Urothelium cell line (cell line): ENCODE measurements at regions not wholly inside any gene's neighbourhood (a gene's known extent, or its start where the extent isn't known, plus 50 kb on each side); places are given as distances from the start of the nearest gene placed in this dataset.

Source experiments
- DNase-seq: peaks from one replicate; pipeline ENCODE4 v3.0.0; 2011; ENCODE audit warnings: low spot score, mixed read lengths
- FAIRE-seq: peaks from 2 replicates; lab custom pipeline; 2011; peaks lifted over from hg19 to GRCh38; lab: Jason Lieb, UNC

GRCh38 chr10:65496541-65496940 lies 1429.3 kb upstream of the LRRTM3 start:
- no peak for FAIRE-seq

GRCh38 chr10:65497837-65498236 lies 1428.0 kb upstream of the LRRTM3 start:
- no peak for FAIRE-seq

More at GRCh38 chr10:65496541-65496940, 1429.3 kb upstream of the LRRTM3 start:
- no peak for DNase-seq

GRCh38 chr10:65500716-65501115 lies 1425.1 kb upstream of the LRRTM3 start:
- FAIRE-seq, result no peak

More at GRCh38 chr10:65497837-65498236, 1428.0 kb upstream of the LRRTM3 start:
- no peak for DNase-seq

DNA sequence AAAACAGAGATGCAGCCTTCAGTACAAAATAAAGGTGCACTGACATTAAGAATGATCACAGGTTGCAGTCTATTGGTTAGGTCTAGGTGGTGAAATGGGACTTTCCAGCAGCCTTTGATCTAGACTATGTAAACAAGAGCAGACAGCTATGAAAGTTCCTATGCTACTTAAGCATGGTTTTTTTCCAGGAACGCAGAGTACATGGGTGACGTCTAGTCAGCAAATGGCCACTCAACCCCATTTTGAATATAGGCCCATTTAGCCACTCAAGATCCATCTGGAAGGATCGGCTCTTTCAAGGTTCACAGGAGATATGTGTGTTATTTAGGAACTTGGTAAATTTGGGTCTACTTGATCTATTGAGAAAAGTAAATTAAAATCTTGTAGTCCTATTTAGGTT lies 1424.6 kb upstream of the LRRTM3 start:
- DNase-seq (no peak), FAIRE-seq (no peak)

More at GRCh38 chr10:65500716-65501115, 1425.1 kb upstream of the LRRTM3 start:
- DNase-seq, result no peak

- DNase-seq (peak; percentile 52), FAIRE-seq (no peak)
Observed at GRCh38 chr10:65518379-65518778, 1407.5 kb upstream of the LRRTM3 start.

GRCh38 chr10:65528986-65529385 lies 1396.8 kb upstream of the LRRTM3 start:
- FAIRE-seq, result no peak
- no peak for DNase-seq

- no peak for FAIRE-seq
- no peak for DNase-seq
Observed at GRCh38 chr10:65531545-65531944, 1394.3 kb upstream of the LRRTM3 start.

- FAIRE-seq (no peak), DNase-seq (no peak)
Observed at GRCh38 chr10:65534771-65535170, 1391.1 kb upstream of the LRRTM3 start.

GRCh38 chr10:65544756-65545155 lies 1381.1 kb upstream of the LRRTM3 start:
- DNase-seq (no peak), FAIRE-seq (no peak)

- peak; percentile 17 for FAIRE-seq
- no peak for DNase-seq
Observed at GRCh38 chr10:65548001-65548400, 1377.8 kb upstream of the LRRTM3 start.

DNA sequence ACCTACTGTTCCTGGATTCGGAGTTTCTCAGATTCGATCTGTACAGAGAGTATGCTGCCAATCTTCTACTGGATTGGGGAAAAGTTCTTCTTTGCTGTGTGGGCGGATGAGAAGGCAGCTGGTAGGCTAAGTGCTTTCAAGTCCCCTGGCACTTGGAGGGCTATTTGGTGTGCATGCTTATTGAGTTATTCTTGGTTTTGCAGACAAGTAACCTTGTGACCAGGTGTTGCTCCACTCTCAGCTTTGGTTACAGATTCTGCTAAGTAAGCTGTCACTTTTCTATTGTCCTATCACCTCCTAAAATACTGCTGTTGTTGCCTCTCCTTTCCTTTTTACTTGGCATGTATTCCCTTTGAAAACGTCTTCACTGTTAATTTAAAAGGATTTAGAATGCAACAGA lies 1375.1 kb upstream of the LRRTM3 start:
- no peak for FAIRE-seq
- no peak for DNase-seq

GRCh38 chr10:65555192-65555591 lies 1370.6 kb upstream of the LRRTM3 start:
- DNase-seq (no peak), FAIRE-seq (no peak)

DNA sequence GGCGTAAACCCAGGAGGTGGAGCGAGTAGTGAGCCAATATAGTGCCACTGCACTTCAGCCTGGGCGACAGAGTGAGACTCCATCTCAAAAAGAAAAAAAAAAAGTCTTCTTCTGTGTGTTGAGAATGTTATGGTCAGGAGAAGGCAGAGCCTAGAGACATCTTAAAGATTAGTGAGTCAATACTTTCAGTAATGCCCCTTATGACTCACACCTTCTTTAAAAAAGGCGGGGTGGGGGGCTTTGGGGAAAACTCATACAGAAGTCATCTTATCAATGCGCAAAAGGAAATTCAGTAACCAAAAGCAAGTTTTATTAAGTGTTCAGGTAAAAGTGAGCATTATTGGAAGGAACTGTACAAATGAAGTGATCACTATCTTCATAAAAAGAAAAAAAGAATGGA lies 1369.8 kb upstream of the LRRTM3 start:
- no peak for FAIRE-seq
- peak; percentile 17 for DNase-seq

GRCh38 chr10:65559369-65559768 lies 1366.5 kb upstream of the LRRTM3 start:
- no peak for DNase-seq
- FAIRE-seq, result no peak

DNA sequence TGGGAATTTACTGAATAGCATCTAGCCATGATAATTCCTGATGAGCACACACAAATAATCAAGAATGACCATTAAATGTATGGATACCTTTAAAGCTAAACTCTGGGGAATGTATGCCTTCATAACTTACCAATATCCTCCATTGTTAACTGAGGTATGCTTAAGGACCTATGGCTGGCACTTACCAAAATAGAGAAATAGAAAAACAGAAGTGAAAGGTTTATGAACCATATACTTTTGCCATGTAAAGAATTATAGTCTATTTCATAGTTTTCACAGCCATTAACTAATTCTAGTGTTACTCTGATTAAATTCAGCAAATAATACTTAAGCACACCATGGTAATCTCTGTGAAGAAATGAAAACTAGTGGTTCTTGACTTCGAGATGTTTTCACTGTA lies 1360.6 kb upstream of the LRRTM3 start:
- FAIRE-seq, result no peak
- no peak for DNase-seq

DNA sequence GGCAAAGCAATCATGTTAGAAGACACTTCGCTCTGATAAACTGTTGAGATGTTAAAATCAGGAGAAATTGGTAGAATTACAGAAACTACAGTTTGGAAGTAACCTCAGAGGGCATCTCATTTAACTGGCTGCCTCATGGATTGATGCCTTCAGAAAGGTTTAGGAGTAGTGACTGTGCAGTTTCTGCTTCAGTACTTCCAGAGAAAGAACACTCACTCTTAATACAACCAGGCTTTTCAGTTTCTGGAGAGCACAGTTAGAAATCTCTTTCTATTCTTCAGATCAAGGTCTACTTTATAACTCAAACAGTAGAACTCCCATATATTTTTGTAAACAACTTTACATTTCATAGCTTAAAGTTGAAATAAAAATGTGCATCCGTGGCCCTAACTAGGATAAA lies 1358.9 kb upstream of the LRRTM3 start:
- FAIRE-seq, result no peak
- DNase-seq, result no peak

GRCh38 chr10:65570143-65571010 lies 1355.5 kb upstream of the LRRTM3 start:
- DNase-seq, result peak; percentile 78
- peak; percentile 42 for FAIRE-seq

- DNase-seq (peak; percentile 37), FAIRE-seq (no peak)
Observed at GRCh38 chr10:65571011-65571570, 1354.7 kb upstream of the LRRTM3 start.

DNA sequence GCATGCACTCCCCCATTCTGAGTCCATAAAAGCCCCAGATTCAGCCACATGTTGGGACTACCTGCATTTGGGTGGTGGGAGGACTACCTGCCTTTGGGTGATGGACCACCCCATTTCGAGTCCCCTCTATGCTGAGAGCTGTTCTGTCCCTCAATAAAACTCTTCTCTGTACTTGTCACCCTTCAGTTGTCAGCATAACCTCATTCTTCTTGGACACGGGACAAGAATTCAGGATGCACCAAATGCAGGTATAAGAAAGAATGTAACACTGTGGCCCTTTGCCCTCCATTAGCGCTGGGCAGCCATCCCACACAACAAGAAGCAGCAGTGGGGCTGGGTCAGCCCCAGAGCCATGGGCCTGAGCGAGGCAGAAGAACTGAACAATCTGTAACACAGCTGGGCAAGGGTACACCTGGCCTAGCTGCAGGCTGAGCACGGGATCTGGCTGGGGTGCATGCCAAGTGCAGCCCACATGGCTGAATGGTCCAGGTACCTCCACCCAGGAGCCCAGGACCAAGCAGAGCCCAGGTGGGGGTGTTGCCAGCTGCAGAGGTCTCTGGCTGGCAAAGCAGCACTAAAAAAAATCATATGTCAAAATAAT lies 1344.3 kb upstream of the LRRTM3 start:
- no peak for FAIRE-seq
- no peak for DNase-seq

DNA sequence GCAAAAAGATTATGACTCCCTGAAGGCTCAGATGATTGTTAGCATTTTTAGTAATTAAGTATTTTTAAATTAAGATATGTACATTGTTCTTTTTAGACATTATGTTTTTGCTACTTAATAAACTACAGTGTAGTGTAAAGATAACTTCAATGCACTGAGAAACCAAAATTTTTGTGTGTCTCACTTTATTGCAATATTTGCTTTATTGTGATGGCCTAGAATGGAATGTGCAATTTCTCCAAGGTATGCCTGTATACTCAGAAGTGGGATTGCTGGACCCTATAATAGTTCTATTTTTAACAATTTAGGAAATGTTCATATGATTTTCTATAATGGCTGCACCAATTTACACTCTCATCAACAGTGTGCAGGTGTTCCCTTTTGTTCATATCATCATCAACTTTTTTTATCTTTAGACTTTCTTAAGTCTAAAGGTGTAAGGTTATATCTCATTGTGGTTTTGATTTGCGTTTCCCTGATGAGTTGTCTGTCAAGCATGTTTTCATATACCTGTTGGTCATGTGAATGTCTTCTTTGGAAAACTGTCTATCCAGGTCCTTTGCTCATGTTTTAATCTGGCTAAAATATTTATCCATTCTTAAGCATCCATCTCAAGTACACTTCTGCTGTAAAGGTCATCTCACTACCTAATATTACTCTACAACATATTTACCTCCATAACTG lies 1323.5 kb upstream of the LRRTM3 start:
- no peak for DNase-seq
- no peak for FAIRE-seq

- FAIRE-seq, result no peak
- DNase-seq, result no peak
Observed at GRCh38 chr10:65611592-65611991, 1314.2 kb upstream of the LRRTM3 start.
